ENCODE measurements at regions not wholly inside any gene's neighbourhood (a gene's known extent, or its start where the extent isn't known, plus 50 kb on each side); places are given as distances from the start of the nearest gene placed in this dataset.

DNA sequence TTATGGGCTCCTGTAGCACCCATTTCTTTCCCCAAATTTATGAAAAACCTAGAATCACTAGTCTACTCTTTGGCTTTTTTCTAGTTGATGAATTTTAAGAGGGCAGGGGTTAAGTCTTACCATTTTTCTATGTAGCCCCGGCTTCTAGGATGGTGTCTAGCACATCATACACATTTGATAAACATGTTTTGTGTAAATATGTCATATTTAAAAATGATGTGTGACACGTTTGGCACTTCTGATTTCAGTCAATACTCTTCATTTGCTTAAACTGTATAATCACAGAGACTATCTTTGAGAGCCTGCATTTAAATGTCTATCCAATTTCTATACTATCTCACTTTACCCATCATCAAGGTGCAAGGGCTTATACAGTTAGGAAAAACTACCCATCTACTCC is 331.1 kb downstream of the TDRD15 start:
- in situ Hi-C loops (cut with HindIII; ENCODE audit: extremely low pct_ligation_motif_present, low pct_unique_long_range_greater_than_20kb) (no loop called here), intact Hi-C loops (cut with micrococcal nuclease; ENCODE audit: unreplicated experiment) (no loop called here)
- H3K9me3 ChIP-seq (ENCODE audit: low read length): no peaks in the 10 kb centered on the region
- no peaks in the 10 kb centered on the region for H3K79me2 ChIP-seq (ENCODE audit: insufficient read depth, low read length)
- no TSS peak for BruUV-seq (replicated peaks)
- H3K27me3 ChIP-seq (ENCODE audit: control insufficient read depth in 1 of 2, insufficient read depth in 2 of 2, low read length in 2 of 2): 0 out of 5 replicates have a peak, but pooled peaks cover 0 to 3% of the 10 kb centered on the region in 2 experiments
- ATAC-seq (no peak), FAIRE-seq (no peak), DNase-seq (ENCODE audit: low spot score) (no peak)
- H3K27ac ChIP-seq (ENCODE audit: extremely low read length, insufficient read depth, low read length): no peak overlapping the region
- H3K4me3 ChIP-seq (replicated peaks in 1 of 3; ENCODE audit: insufficient read depth in 1 of 3, low read depth in 2 of 3, low read length in 3 of 3): no peak overlapping the region
- no peak overlapping the region for H3K9ac ChIP-seq (ENCODE audit: insufficient read depth, low read depth, low read length)
- H3K4me2 ChIP-seq (ENCODE audit: low read depth, low read length): no peak overlapping the region
- WGBS (ENCODE audit: low lambda C conversion rate): 4% methylated on average over 2 of the region's 2 CpGs
- POLR2A ChIA-PET: no interaction called here
- H3K36me3 ChIP-seq (replicated peaks in 1 of 2; ENCODE audit: control insufficient read depth in 1 of 2, insufficient read depth in 2 of 2, low read length in 2 of 2): no peaks in the 10 kb centered on the region
- H3K4me1 ChIP-seq (ENCODE audit: insufficient read depth, low read length): no peaks in the 10 kb centered on the region
- TF ChIP-seq ZNF720 (CRISPR knock-in tag; IDR thresholded peaks at IDR 0.05): no peak
- TF ChIP-seq SALL1 (CRISPR knock-in tag; IDR thresholded peaks at IDR 0.05): no peak
- TF ChIP-seq MATR3 (CRISPR knock-in tag; IDR thresholded peaks at IDR 0.05): no peak
- TF ChIP-seq, protein P1, sequence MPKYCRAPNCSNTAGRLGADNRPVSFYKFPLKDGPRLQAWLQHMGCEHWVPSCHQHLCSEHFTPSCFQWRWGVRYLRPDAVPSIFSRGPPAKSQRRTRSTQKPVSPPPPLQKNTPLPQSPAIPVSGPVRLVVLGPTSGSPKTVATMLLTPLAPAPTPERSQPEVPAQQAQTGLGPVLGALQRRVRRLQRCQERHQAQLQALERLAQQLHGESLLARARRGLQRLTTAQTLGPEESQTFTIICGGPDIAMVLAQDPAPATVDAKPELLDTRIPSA (CRISPR knock-in tag; IDR thresholded peaks at IDR 0.05; ENCODE audit: borderline replicate concordance): no peak
- TF ChIP-seq ZNF33B (CRISPR knock-in tag; IDR thresholded peaks at IDR 0.05): no peak
- no peak for TF ChIP-seq ZSCAN22 (CRISPR knock-in tag; IDR thresholded peaks at IDR 0.05)
- TF ChIP-seq NFYB (CRISPR knock-in tag; IDR thresholded peaks at IDR 0.05): no peak
- TF ChIP-seq ZNF556 (CRISPR knock-in tag; IDR thresholded peaks at IDR 0.05; ENCODE audit: borderline replicate concordance): no peak
- no peak for TF ChIP-seq ARNT (IDR thresholded peaks at IDR 0.05)
- no peak for TF ChIP-seq GZF1 (CRISPR knock-in tag; IDR thresholded peaks at IDR 0.05)
- H2AFZ ChIP-seq (ENCODE audit: low read length): no peak overlapping the region
- H4K20me1 ChIP-seq (ENCODE audit: insufficient read depth, low read length): no peaks in the 10 kb centered on the region
- CTCF ChIA-PET (ENCODE audit: low intra/inter-chr PET ratio, low total read pairs): no interaction called here

DNA sequence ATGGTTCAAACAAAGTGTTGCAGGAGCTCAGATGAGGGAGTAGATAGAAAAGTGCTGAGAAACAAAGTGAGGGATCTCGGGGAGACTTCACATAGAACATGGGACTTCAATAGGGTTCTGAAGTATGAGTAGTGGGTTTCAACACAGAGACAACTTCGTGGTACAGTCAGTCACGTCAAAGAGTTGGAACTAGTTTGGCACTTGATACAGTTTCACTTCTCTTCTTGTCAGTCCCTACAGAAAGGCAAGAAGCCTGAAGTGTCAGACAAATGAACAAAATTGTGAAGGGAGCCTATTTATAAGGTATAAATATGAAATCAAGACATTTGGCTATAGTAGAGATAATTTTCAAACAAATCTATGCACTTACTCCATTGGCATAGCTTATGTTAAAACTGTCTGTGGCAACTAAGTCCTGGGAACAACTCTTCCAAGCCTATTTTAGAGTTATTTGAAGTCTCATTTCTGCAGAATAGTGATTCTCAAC is 338.0 kb downstream of the TDRD15 start:
- Histone ChIP-seq H3K27me3 (ENCODE audit: control insufficient read depth in 1 of 2, insufficient read depth in 2 of 2, low read length in 2 of 2) (no peaks in the 10 kb centered on the region), H3K4me2 (ENCODE audit: low read depth, low read length) (no peak overlapping the region), H4K20me1 (ENCODE audit: insufficient read depth, low read length) (no peaks in the 10 kb centered on the region), H3K9ac (ENCODE audit: insufficient read depth, low read depth, low read length) (no peak overlapping the region), H3K27ac (ENCODE audit: extremely low read length, insufficient read depth, low read length) (no peak overlapping the region), H3K4me3 (replicated peaks in 1 of 3; ENCODE audit: insufficient read depth in 1 of 3, low read depth in 2 of 3, low read length in 3 of 3) (no peak overlapping the region), H3K9me3 (ENCODE audit: low read length) (no peaks in the 10 kb centered on the region), H2AFZ (ENCODE audit: low read length) (no peak overlapping the region), H3K79me2 (ENCODE audit: insufficient read depth, low read length) (no peaks in the 10 kb centered on the region), H3K36me3 (replicated peaks in 1 of 2; ENCODE audit: control insufficient read depth in 1 of 2, insufficient read depth in 2 of 2, low read length in 2 of 2) (no peaks in the 10 kb centered on the region), H3K4me1 (ENCODE audit: insufficient read depth, low read length) (no peaks in the 10 kb centered on the region)
- ChIA-PET CTCF (ENCODE audit: low intra/inter-chr PET ratio, low total read pairs) (no interaction called here), POLR2A (no interaction called here)
- in situ Hi-C loops (cut with HindIII; ENCODE audit: extremely low pct_ligation_motif_present, low pct_unique_long_range_greater_than_20kb) (no loop called here), intact Hi-C loops (cut with micrococcal nuclease; ENCODE audit: unreplicated experiment) (no loop called here)
- FAIRE-seq: no peak
- ATAC-seq: no peak
- no peak for DNase-seq (ENCODE audit: low spot score)
- no TSS peak for BruUV-seq (replicated peaks)
- 3% methylated on average over 3 of the region's 3 CpGs for WGBS (ENCODE audit: low lambda C conversion rate)
- TF ChIP-seq ZNF235 (CRISPR knock-in tag; IDR thresholded peaks at IDR 0.05; ENCODE audit: borderline replicate concordance): no peak
- no peak for TF ChIP-seq GABPB1 (CRISPR knock-in tag; IDR thresholded peaks at IDR 0.05)
- no peak for TF ChIP-seq POGZ (CRISPR knock-in tag; IDR thresholded peaks at IDR 0.05)
- TF ChIP-seq, protein P2, sequence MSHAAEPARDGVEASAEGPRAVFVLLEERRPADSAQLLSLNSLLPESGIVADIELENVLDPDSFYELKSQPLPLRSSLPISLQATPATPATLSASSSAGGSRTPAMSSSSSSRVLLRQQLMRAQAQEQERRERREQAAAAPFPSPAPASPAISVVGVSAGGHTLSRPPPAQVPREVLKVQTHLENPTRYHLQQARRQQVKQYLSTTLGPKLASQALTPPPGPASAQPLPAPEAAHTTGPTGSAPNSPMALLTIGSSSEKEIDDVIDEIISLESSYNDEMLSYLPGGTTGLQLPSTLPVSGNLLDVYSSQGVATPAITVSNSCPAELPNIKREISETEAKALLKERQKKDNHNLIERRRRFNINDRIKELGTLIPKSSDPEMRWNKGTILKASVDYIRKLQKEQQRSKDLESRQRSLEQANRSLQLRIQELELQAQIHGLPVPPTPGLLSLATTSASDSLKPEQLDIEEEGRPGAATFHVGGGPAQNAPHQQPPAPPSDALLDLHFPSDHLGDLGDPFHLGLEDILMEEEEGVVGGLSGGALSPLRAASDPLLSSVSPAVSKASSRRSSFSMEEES (CRISPR knock-in tag; IDR thresholded peaks at IDR 0.05): no peak
- no peak for TF ChIP-seq CBX5 (CRISPR knock-in tag; IDR thresholded peaks at IDR 0.05; ENCODE audit: borderline replicate concordance)
- no peak for TF ChIP-seq TRIM24 (CRISPR knock-in tag; IDR thresholded peaks at IDR 0.05)
- TF ChIP-seq, protein P3, sequence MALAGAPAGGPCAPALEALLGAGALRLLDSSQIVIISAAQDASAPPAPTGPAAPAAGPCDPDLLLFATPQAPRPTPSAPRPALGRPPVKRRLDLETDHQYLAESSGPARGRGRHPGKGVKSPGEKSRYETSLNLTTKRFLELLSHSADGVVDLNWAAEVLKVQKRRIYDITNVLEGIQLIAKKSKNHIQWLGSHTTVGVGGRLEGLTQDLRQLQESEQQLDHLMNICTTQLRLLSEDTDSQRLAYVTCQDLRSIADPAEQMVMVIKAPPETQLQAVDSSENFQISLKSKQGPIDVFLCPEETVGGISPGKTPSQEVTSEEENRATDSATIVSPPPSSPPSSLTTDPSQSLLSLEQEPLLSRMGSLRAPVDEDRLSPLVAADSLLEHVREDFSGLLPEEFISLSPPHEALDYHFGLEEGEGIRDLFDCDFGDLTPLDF (CRISPR knock-in tag; IDR thresholded peaks at IDR 0.05): no peak
- TF ChIP-seq ZNF484 (CRISPR knock-in tag; IDR thresholded peaks at IDR 0.05; ENCODE audit: borderline replicate concordance, low read depth): no peak
- TF ChIP-seq GLI4 (CRISPR knock-in tag; IDR thresholded peaks at IDR 0.05; ENCODE audit: borderline replicate concordance): no peak

Data from HepG2 (cell line).